Glutamatergic neuron (in vitro differentiated cells): ENCODE measurements at regions not wholly inside any gene's neighbourhood (a gene's known extent, or its start where the extent isn't known, plus 50 kb on each side); places are given as distances from the start of the nearest gene placed in this dataset.

Experiments used
- DNase-seq: peaks from one replicate; pipeline ENCODE4 v3.0.0; 2022
- H3K27ac Mint-ChIP-seq: one replicate; pipeline ENCODE4 v1.8.0; 2020; ENCODE audit warnings: mild to moderate bottlenecking, mixed read lengths, inconsistent platforms; ENCODE audit not compliant: unreplicated experiment
- H3K27me3 Mint-ChIP-seq: one replicate; pipeline ENCODE4 v1.8.0; 2020; ENCODE audit warnings: mild to moderate bottlenecking, moderate library complexity, mixed read lengths, inconsistent platforms; ENCODE audit not compliant: unreplicated experiment
- H3K36me3 Mint-ChIP-seq: one replicate; pipeline ENCODE4 v1.8.0; 2020; ENCODE audit warnings: mild to moderate bottlenecking, mixed read lengths, inconsistent platforms; ENCODE audit not compliant: unreplicated experiment
- H3K4me1 Mint-ChIP-seq: one replicate; pipeline ENCODE4 v1.8.0; 2020; ENCODE audit warnings: mild to moderate bottlenecking, low read depth, mixed read lengths, inconsistent platforms; ENCODE audit not compliant: unreplicated experiment
- H3K4me3 Mint-ChIP-seq: one replicate; pipeline ENCODE4 v1.8.0; 2020; ENCODE audit warnings: mild to moderate bottlenecking, mixed read lengths, inconsistent platforms; ENCODE audit not compliant: unreplicated experiment
- H3K9me3 Mint-ChIP-seq: one replicate; pipeline ENCODE4 v1.8.0; 2020; ENCODE audit warnings: mild to moderate bottlenecking, moderate library complexity, mixed read lengths, inconsistent platforms; ENCODE audit not compliant: unreplicated experiment
- TF ChIP-seq, protein P1 (sequence below): fragments of 200-600 bp; sonication (generic); IDR thresholded peaks from one replicate; pipeline ENCODE4 v1.5.0; 2021; ENCODE audit not compliant: partially characterized antibody, unreplicated experiment

DNA sequence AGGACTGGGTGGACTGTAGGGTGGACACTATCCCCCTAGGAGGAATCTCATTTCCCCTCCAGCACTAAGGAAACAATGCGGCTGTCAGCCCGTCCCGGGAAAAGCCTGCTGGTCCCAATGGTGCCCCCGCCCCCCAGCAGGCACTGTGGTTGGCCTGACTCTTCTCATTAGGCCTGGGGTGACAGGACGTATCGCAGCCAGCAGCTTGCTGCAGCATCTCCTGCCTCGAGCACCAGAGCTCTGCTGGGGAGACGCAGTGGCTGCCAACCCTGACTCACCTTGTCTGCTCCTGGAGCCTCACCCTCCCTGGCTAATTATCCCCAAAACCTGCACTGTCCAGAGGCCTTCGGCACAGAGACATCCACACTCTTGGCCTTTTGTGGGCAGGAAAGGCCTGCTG, 115.1 kb upstream of the GJB5 start:
- no peaks in the 10 kb centered on the region for H3K27me3 Mint-ChIP-seq
- no peaks in the 10 kb centered on the region for H3K4me1 Mint-ChIP-seq
- DNase-seq: no peak
- TF ChIP-seq, protein P1, sequence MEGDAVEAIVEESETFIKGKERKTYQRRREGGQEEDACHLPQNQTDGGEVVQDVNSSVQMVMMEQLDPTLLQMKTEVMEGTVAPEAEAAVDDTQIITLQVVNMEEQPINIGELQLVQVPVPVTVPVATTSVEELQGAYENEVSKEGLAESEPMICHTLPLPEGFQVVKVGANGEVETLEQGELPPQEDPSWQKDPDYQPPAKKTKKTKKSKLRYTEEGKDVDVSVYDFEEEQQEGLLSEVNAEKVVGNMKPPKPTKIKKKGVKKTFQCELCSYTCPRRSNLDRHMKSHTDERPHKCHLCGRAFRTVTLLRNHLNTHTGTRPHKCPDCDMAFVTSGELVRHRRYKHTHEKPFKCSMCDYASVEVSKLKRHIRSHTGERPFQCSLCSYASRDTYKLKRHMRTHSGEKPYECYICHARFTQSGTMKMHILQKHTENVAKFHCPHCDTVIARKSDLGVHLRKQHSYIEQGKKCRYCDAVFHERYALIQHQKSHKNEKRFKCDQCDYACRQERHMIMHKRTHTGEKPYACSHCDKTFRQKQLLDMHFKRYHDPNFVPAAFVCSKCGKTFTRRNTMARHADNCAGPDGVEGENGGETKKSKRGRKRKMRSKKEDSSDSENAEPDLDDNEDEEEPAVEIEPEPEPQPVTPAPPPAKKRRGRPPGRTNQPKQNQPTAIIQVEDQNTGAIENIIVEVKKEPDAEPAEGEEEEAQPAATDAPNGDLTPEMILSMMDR: no peak
- no peaks in the 10 kb centered on the region for H3K36me3 Mint-ChIP-seq
- no peak overlapping the region for H3K27ac Mint-ChIP-seq
- no peak overlapping the region for H3K4me3 Mint-ChIP-seq
- no peaks in the 10 kb centered on the region for H3K9me3 Mint-ChIP-seq

DNA sequence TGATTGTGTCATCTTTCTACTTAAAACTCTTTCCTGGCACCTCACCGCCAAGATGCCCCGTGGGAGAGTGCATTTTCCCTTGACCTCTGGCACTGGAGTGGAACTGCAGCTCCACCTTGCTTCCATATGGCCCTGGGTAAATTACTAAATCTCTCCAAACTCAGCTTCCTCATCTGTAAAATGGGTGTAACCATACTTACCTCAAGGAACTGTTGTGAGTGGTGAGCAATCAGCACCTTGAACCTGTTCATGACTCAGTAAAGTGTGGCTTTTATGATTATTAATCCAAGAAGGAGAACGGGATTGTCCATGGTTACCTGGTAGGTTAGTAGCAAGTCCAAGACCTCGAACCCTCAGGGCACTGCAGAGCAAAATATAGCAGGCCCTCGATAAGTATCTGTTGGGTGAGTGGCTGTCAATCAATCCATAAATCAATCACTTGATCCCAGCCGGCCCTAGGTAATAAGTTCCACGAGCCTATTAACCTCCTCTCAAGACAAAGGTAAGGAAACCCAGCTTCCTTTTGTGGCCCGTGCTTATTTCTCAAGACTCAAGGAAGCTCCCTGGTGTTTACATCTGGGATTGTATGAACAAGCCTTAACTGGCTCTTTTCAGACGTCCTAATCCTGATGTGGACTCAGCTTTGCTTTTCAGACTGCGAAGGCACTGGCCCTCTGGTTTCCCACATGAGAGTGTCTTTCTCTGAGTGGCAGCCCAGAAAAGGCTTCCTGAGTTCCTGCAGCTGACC, 114.0 kb upstream of the GJB5 start:
- Mint-ChIP-seq H3K27me3 (no peaks in the 10 kb centered on the region), H3K27ac (no peak overlapping the region)
- no peak for DNase-seq

DNA sequence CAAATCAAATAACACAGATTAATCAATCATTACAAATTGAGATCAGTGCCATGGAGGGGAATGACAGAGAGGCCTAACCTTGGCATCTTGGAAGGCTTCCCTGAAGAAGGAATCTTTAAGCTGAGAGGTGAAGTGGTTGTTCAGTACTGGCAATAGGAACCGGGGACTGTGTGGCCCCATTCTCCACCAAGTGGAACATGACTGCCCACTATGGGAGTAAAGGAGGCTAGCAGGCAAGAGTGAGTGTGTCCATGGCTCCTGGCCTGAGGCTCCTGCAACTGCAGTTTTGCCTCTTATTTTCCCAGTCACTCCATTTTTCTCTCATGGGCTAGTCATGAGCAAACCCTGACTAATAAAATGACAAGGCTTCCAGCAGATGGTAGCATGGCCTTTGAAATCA, 112.2 kb upstream of the GJB5 start:
- no peaks in the 10 kb centered on the region for H3K36me3 Mint-ChIP-seq
- TF ChIP-seq, protein P1: no peak
- no peak overlapping the region for H3K27ac Mint-ChIP-seq
- H3K4me3 Mint-ChIP-seq: no peak overlapping the region
- peaks cover 5% of the 10 kb centered on the region for H3K4me1 Mint-ChIP-seq
- no peaks in the 10 kb centered on the region for H3K27me3 Mint-ChIP-seq
- no peak for DNase-seq
- H3K9me3 Mint-ChIP-seq: no peaks in the 10 kb centered on the region

More for the DNA sequence above, 114.0 kb upstream of the GJB5 start:
- H3K4me3 Mint-ChIP-seq: no peak overlapping the region
- no peaks in the 10 kb centered on the region for H3K9me3 Mint-ChIP-seq
- TF ChIP-seq, protein P1: no peak
- H3K36me3 Mint-ChIP-seq: no peaks in the 10 kb centered on the region
- no peaks in the 10 kb centered on the region for H3K4me1 Mint-ChIP-seq

DNA sequence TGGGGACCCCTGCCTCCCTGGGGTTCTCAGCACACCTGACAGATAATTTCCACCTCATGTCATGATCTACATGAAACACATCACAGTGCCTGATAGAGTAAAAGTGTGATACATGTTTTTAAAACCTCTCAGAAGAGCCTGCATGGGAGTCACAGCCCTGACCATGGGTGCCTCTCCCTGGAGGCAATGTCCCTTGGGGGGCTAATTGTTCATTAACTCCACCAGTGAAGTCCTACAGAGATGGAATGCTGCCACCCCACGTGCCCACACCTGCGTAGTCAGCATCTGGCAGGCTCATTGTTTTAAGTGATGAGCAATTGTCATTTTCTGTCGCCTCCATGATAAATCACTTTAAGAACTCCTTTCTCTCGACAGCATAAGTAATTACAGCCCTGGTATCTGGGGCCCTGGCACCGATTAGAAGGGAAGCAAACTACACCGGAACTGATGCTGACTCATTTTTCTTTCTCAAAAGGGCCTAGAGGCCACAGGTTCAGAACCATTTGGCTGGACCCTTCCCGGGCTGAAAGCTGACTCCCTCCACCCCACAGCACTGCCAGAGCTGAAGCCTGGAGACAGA, 109.6 kb upstream of the GJB5 start:
- Mint-ChIP-seq H3K27me3 (no peaks in the 10 kb centered on the region), H3K9me3 (no peaks in the 10 kb centered on the region), H3K36me3 (no peaks in the 10 kb centered on the region), H3K4me1 (peaks cover 9% of the 10 kb centered on the region), H3K4me3 (no peak overlapping the region), H3K27ac (no peak overlapping the region)
- DNase-seq: no peak
- TF ChIP-seq, protein P1: no peak

DNA sequence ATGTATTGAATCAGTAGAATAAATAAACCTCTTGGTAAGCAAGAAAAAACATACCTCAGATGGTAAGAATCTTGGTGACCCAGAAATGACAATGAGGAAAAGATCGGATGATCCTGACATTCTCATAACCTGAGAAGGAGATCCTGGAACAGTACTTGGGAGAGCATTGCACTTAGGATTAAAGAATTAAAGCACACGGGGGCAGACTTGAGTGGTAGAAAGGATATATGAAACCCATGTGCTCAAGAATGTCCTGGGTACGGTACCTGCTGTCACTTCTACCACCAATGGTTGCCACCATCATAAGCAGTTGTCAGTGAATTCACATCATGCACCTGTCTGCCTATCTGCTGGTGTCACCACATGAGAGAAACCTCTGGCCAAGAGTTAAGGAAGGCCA, 108.9 kb upstream of the GJB5 start:
- Mint-ChIP-seq H3K27me3 (no peaks in the 10 kb centered on the region), H3K27ac (no peak overlapping the region)
- no peak for DNase-seq

More for the DNA sequence above, 108.9 kb upstream of the GJB5 start:
- Mint-ChIP-seq H3K36me3 (no peaks in the 10 kb centered on the region), H3K4me1 (peaks cover 9% of the 10 kb centered on the region), H3K4me3 (no peak overlapping the region), H3K9me3 (no peaks in the 10 kb centered on the region)
- TF ChIP-seq, protein P1: no peak
